SK-N-MC (cell line): ENCODE measurements at regions not wholly inside any gene's neighbourhood (a gene's known extent, or its start where the extent isn't known, plus 50 kb on each side); places are given as distances from the start of the nearest gene placed in this dataset.

ENCODE experiments used
- DNase-seq: peaks from one replicate; pipeline ENCODE4 v3.0.0-alpha.2; 2011; ENCODE audit warnings: low read depth, low spot score
- H3K27ac ChIP-seq: fragments of 200-600 bp; sonication (generic); 2 replicates; pipeline ENCODE4 v1.5.1; 2016; ENCODE audit warnings: mixed run types
- H3K36me3 ChIP-seq: fragments of 200-600 bp; sonication (generic); 2 replicates; pipeline ENCODE4 v1.6.1; 2017; ENCODE audit warnings: antibody characterized with exemption, low read length, mixed read lengths; ENCODE audit not compliant: insufficient read depth
- H3K4me3 ChIP-seq: fragments of 200-600 bp; sonication (generic); 2 replicates; pipeline ENCODE4 v1.5.1; 2016
- H3K9ac ChIP-seq: fragments of 200-600 bp; sonication (generic); 2 replicates; pipeline ENCODE4 v1.8.0; 2017; ENCODE audit warnings: mixed run types, mixed read lengths; ENCODE audit not compliant: insufficient read length
- H3K9me3 ChIP-seq: fragments of 200-600 bp; sonication (generic); 2 replicates; pipeline ENCODE4 v1.6.1; 2017; ENCODE audit warnings: low read depth, mild to moderate bottlenecking, antibody characterized with exemption, low read length, moderate library complexity, mixed read lengths
- EZH2 ChIP-seq: fragments of 200-600 bp; sonication (generic); IDR thresholded peaks from one replicate; pipeline ENCODE4 v1.6.1; 2017; ENCODE audit warnings: antibody characterized with exemption
- FOXP2 ChIP-seq: optimal IDR thresholded peaks from 2 replicates; pipeline ENCODE3; 2011; ENCODE audit warnings: mild to moderate bottlenecking, moderate library complexity; ENCODE audit not compliant: insufficient read depth; ENCODE audit errors: extremely low read length, control extremely low read depth
- POLR2AphosphoS5 ChIP-seq: IDR thresholded peaks from 2 replicates; pipeline ENCODE4 v1.6.1; 2012; ENCODE audit warnings: mild to moderate bottlenecking, low read depth, low read length, borderline replicate concordance

GRCh38 chr2:17287183-17287582 is 231.1 kb downstream of the RAD51AP2 start:
- TF ChIP-seq FOXP2 = no peak
- TF ChIP-seq POLR2AphosphoS5 = no peak
- TF ChIP-seq EZH2 = no peak

GRCh38 chr2:17282826-17283225 is 235.4 kb downstream of the RAD51AP2 start:
- Histone ChIP-seq H3K27ac (no peak overlapping the region), H3K36me3 (no peaks in the 10 kb centered on the region), H3K9ac (no peak overlapping the region), H3K9me3 (no peaks in the 10 kb centered on the region), H3K4me3 (no peak overlapping the region)
- DNase-seq = no peak
- TF ChIP-seq POLR2AphosphoS5 = no peak
- TF ChIP-seq FOXP2 = no peak
- TF ChIP-seq EZH2 = no peak

More at GRCh38 chr2:17287183-17287582, 231.1 kb downstream of the RAD51AP2 start:
- H3K4me3 ChIP-seq = no peak overlapping the region
- no peak overlapping the region for H3K27ac ChIP-seq
- H3K9me3 ChIP-seq = no peaks in the 10 kb centered on the region
- H3K36me3 ChIP-seq = no peaks in the 10 kb centered on the region
- no peak for DNase-seq
- H3K9ac ChIP-seq = no peak overlapping the region

GRCh38 chr2:17282245-17282644 is 236.0 kb downstream of the RAD51AP2 start:
- H3K36me3 ChIP-seq = no peaks in the 10 kb centered on the region
- DNase-seq = no peak
- H3K4me3 ChIP-seq = no peak overlapping the region
- no peak overlapping the region for H3K9ac ChIP-seq
- H3K9me3 ChIP-seq = no peaks in the 10 kb centered on the region
- H3K27ac ChIP-seq = no peak overlapping the region
- TF ChIP-seq POLR2AphosphoS5 (no peak), FOXP2 (no peak), EZH2 (no peak)

GRCh38 chr2:17276220-17276619 is 242.0 kb downstream of the RAD51AP2 start:
- Histone ChIP-seq H3K4me3 (no peak overlapping the region), H3K36me3 (no peaks in the 10 kb centered on the region), H3K27ac (no peak overlapping the region), H3K9me3 (no peaks in the 10 kb centered on the region), H3K9ac (no peak overlapping the region)
- no peak for DNase-seq
- TF ChIP-seq FOXP2 (no peak), POLR2AphosphoS5 (no peak), EZH2 (no peak)

GRCh38 chr2:17272652-17273525 is 245.4 kb downstream of the RAD51AP2 start:
- no peak for DNase-seq
- Histone ChIP-seq H3K4me3 (no peak overlapping the region), H3K9me3 (no peaks in the 10 kb centered on the region), H3K9ac (no peak overlapping the region), H3K27ac (no peak overlapping the region), H3K36me3 (no peaks in the 10 kb centered on the region)
- no peak for TF ChIP-seq FOXP2
- no peak for TF ChIP-seq EZH2
- TF ChIP-seq POLR2AphosphoS5 = no peak

- no peaks in the 10 kb centered on the region for H3K36me3 ChIP-seq
- no peak overlapping the region for H3K4me3 ChIP-seq
- TF ChIP-seq POLR2AphosphoS5 (no peak), EZH2 (no peak), FOXP2 (no peak)
- DNase-seq = no peak
- no peak overlapping the region for H3K9ac ChIP-seq
- no peaks in the 10 kb centered on the region for H3K9me3 ChIP-seq
- H3K27ac ChIP-seq = no peak overlapping the region
Observed at GRCh38 chr2:17272170-17272569, 246.1 kb downstream of the RAD51AP2 start.

GRCh38 chr2:17271416-17271815 is 246.8 kb downstream of the RAD51AP2 start:
- no peak overlapping the region for H3K4me3 ChIP-seq
- DNase-seq = no peak
- H3K27ac ChIP-seq = no peak overlapping the region
- no peaks in the 10 kb centered on the region for H3K9me3 ChIP-seq
- no peaks in the 10 kb centered on the region for H3K36me3 ChIP-seq
- no peak overlapping the region for H3K9ac ChIP-seq
- no peak for TF ChIP-seq EZH2
- TF ChIP-seq FOXP2 = no peak
- TF ChIP-seq POLR2AphosphoS5 = no peak

- Histone ChIP-seq H3K27ac (no peak overlapping the region), H3K9me3 (no peaks in the 10 kb centered on the region), H3K36me3 (no peaks in the 10 kb centered on the region), H3K9ac (no peak overlapping the region), H3K4me3 (no peak overlapping the region)
- TF ChIP-seq POLR2AphosphoS5 (no peak), FOXP2 (no peak), EZH2 (no peak)
- no peak for DNase-seq
Observed at GRCh38 chr2:17270894-17271293, 247.3 kb downstream of the RAD51AP2 start.

GRCh38 chr2:17263570-17263968 is 254.7 kb downstream of the RAD51AP2 start:
- Histone ChIP-seq H3K4me3 (no peak overlapping the region), H3K9ac (no peak overlapping the region), H3K9me3 (no peaks in the 10 kb centered on the region), H3K36me3 (no peaks in the 10 kb centered on the region), H3K27ac (no peak overlapping the region)
- TF ChIP-seq EZH2 (no peak), POLR2AphosphoS5 (no peak), FOXP2 (no peak)
- no peak for DNase-seq
